MCF 10A (cell line): ENCODE measurements at regions not wholly inside any gene's neighbourhood (a gene's known extent, or its start where the extent isn't known, plus 50 kb on each side); places are given as distances from the start of the nearest gene placed in this dataset.

ENCODE experiments used
- BruUV-seq: library from RNA; stranded (reverse); fragments of 400-500 nt; replicated peaks from 2 replicates; lab custom pipeline; 2021; lab: Mats Ljungman, UMichigan
- CTCF ChIA-PET: fragments of 300-600 bp; sonication (Branson Sonifier 250); formaldehyde crosslinking; extraction: SDS; loops from one replicate; lab custom pipeline; 2021; ENCODE audit warnings: antibody characterized with exemption, inconsistent platforms; lab: Yijun Ruan, JAX
- POLR2A ChIA-PET: fragments of 300-600, 350-650 bp; sonication (Branson Sonifier 250); formaldehyde crosslinking; extraction: SDS; loops from one replicate; lab custom pipeline; 2020; ENCODE audit warnings: antibody characterized with exemption, inconsistent platforms; lab: Yijun Ruan, JAX
- DNase-seq: peaks from one replicate; pipeline ENCODE4 v3.0.0-alpha.2; 2018; ENCODE audit not compliant: unreplicated experiment
- H3K27ac Mint-ChIP-seq: one replicate; pipeline ENCODE4 v1.8.0; 2022; ENCODE audit warnings: mild to moderate bottlenecking, low read depth, mixed read lengths; ENCODE audit not compliant: unreplicated experiment
- H3K27me3 Mint-ChIP-seq: one replicate; pipeline ENCODE4 v1.8.0; 2022; ENCODE audit warnings: mixed read lengths; ENCODE audit not compliant: insufficient read depth, unreplicated experiment
- H3K36me3 Mint-ChIP-seq: one replicate; pipeline ENCODE4 v1.8.0; 2022; ENCODE audit warnings: mild to moderate bottlenecking, moderate library complexity, mixed read lengths; ENCODE audit not compliant: insufficient read depth, unreplicated experiment
- H3K4me1 Mint-ChIP-seq: one replicate; pipeline ENCODE4 v1.8.0; 2022; ENCODE audit warnings: mixed read lengths; ENCODE audit not compliant: insufficient read depth, unreplicated experiment
- H3K4me3 Mint-ChIP-seq: one replicate; pipeline ENCODE4 v1.8.0; 2022; ENCODE audit warnings: mild to moderate bottlenecking, moderate library complexity, mixed read lengths; ENCODE audit not compliant: unreplicated experiment
- H3K9me3 Mint-ChIP-seq: one replicate; pipeline ENCODE4 v1.8.0; 2022; ENCODE audit warnings: mixed read lengths; ENCODE audit not compliant: unreplicated experiment
- CTCF ChIP-seq: fragments of 200-600 bp; IDR thresholded peaks from one replicate; pipeline ENCODE4 v1.8.0; 2022; ENCODE audit warnings: antibody characterized with exemption, mild to moderate bottlenecking; ENCODE audit not compliant: unreplicated experiment
- intact Hi-C: fragments of 100-400 bp; cut with micrococcal nuclease; formaldehyde crosslinking; loops from 2 replicates; pipeline ENCODE4 v1.14.1; 2022

DNA sequence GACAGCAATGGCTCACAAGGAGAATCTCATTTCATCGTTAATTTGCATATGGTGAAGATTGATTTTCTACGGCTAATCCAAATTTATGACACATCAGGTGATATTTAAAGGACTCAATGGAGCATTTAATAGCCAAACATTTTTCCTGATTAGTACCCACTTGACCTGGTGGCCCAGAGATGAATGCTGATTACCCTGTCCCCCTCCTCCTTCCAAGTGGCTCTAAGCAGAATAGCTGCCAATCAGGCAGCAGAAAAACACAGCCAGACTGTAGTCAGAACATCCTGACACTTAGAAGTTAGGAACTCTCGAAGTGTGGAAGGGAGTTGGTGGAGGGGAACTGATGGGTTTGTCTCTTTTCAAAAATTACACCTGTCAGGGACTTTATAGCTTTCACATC lies 302.5 kb downstream of the ZNF621 start:
- Mint-ChIP-seq H3K36me3 (no peaks in the 10 kb centered on the region), H3K4me3 (no peak overlapping the region), H3K27me3 (no peaks in the 10 kb centered on the region), H3K9me3 (no peaks in the 10 kb centered on the region), H3K4me1 (peaks cover 13% of the 10 kb centered on the region), H3K27ac (no peak overlapping the region)
- no peak for TF ChIP-seq CTCF
- no TSS peak for BruUV-seq
- DNase-seq: no peak
- POLR2A ChIA-PET: interaction anchor here (1.1 kb wide), 1 partner anchor 26 kb away, joined by 4 read pairs; no protein-coding TSS in a partner anchor
- CTCF ChIA-PET: no interaction called here
- intact Hi-C loops: no loop called here

- CTCF ChIA-PET: no interaction called here
- POLR2A ChIA-PET: interaction anchor here (1.1 to 1.2 kb wide), 2 partner anchors 27 to 371 kb away, joined by 4 read pairs; partner anchors contain the start of gene CTNNB1
- no peak for TF ChIP-seq CTCF
- no TSS peak for BruUV-seq
- no peaks in the 10 kb centered on the region for H3K9me3 Mint-ChIP-seq
- peak; percentile 20 for DNase-seq
- intact Hi-C loops: no loop called here
- no peaks in the 10 kb centered on the region for H3K27me3 Mint-ChIP-seq
- peaks cover 13% of the 10 kb centered on the region for H3K4me1 Mint-ChIP-seq
- no peaks in the 10 kb centered on the region for H3K36me3 Mint-ChIP-seq
- H3K4me3 Mint-ChIP-seq: no peak overlapping the region
- peak overlapping the region; percentile 20 for H3K27ac Mint-ChIP-seq
Observed at GRCh38 chr3:40827942-40828688, 303.4 kb downstream of the ZNF621 start.

- BruUV-seq: no TSS peak
- Mint-ChIP-seq H3K4me1 (peaks cover 13% of the 10 kb centered on the region), H3K9me3 (no peaks in the 10 kb centered on the region), H3K27ac (peak overlapping the region; percentile 20), H3K36me3 (no peaks in the 10 kb centered on the region), H3K4me3 (no peak overlapping the region), H3K27me3 (no peaks in the 10 kb centered on the region)
- ChIA-PET CTCF (interaction anchor here (0.9 kb wide), 1 partner anchor 16 kb away, joined by 4 read pairs; no protein-coding TSS in a partner anchor), POLR2A (interaction anchor here (0.7 to 1.2 kb wide), 2 partner anchors 166 to 370 kb away, joined by 3 to 4 read pairs; partner anchors contain the start of gene CTNNB1)
- intact Hi-C loops: no loop called here
- DNase-seq: no peak
- TF ChIP-seq CTCF: no peak
Observed at GRCh38 chr3:40828741-40829415, 304.1 kb downstream of the ZNF621 start.

DNA sequence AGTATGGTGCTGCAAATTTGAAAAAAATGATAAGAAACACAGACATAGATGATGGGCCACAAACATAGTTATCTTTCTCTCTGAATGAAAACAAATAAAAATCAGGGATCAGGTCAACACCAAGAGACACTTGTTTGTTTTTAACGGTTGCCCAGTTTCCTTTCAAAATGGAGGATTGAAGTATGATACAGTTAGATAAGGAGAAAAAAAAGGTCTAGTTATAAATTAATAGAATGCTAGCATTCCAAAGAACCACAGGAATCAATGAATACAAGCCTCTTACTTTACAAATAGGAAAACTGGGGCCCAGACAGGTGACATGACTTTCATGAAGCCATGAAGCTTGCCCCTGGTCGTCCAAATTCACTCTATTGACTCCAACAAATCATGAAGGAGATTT lies 305.1 kb downstream of the ZNF621 start:
- H3K27me3 Mint-ChIP-seq: no peaks in the 10 kb centered on the region
- no peaks in the 10 kb centered on the region for H3K36me3 Mint-ChIP-seq
- no TSS peak for BruUV-seq
- ChIA-PET CTCF (no interaction called here), POLR2A (no interaction called here)
- no peak overlapping the region for H3K27ac Mint-ChIP-seq
- intact Hi-C loops: no loop called here
- no peak for TF ChIP-seq CTCF
- peaks cover 13% of the 10 kb centered on the region for H3K4me1 Mint-ChIP-seq
- DNase-seq: no peak
- H3K4me3 Mint-ChIP-seq: no peak overlapping the region
- no peaks in the 10 kb centered on the region for H3K9me3 Mint-ChIP-seq
